Upper lobe of left lung (tissue), 6 donors: ENCODE measurements at regions not wholly inside any gene's neighbourhood (a gene's known extent, or its start where the extent isn't known, plus 50 kb on each side); places are given as distances from the start of the nearest gene placed in this dataset.

ENCODE experiments used
- ATAC-seq, 2 donors: fragments of 200-7000 bp; cut with Tn5 transposase; one replicate each; pipeline ENCODE4 v1.9.1; 2022; ENCODE audit warnings: mild to moderate bottlenecking in 2 of 2, moderate library complexity in 2 of 2; ENCODE audit not compliant: low FRiP score in 2 of 2
- DNase-seq, 2 donors: peaks; one replicate each; pipeline ENCODE4 v3.0.0-alpha.2; 2019 to 2020
- H3K27ac ChIP-seq, 4 donors: fragments of 200-600 bp; sonication (generic); one replicate each; pipeline ENCODE4 v1.5.1; 2016 to 2019
- H3K27me3 ChIP-seq, 4 donors: fragments of 200-600 bp; sonication (generic); one replicate each; pipeline ENCODE4 v1.5.1; 2017 to 2019
- H3K36me3 ChIP-seq, 4 donors: fragments of 200-600 bp; sonication (generic); one replicate each; pipeline ENCODE4 v1.5.1; 2016 to 2019
- H3K4me1 ChIP-seq, 4 donors: fragments of 200-600 bp; sonication (generic); one replicate each; pipeline ENCODE4 v1.5.1; 2018 to 2019
- H3K4me3 ChIP-seq, 4 donors: fragments of 200-600 bp; sonication (generic); one replicate each; pipeline ENCODE4 v1.5.1; 2017 to 2019; ENCODE audit warnings: mild to moderate bottlenecking in 2 of 4, moderate library complexity in 1 of 4
- H3K9me3 ChIP-seq, 4 donors: fragments of 200-600 bp; sonication (generic); one replicate each; pipeline ENCODE4 v1.5.1; 2018 to 2019
- CTCF ChIP-seq, 6 experiments: fragments of 450-650 bp in 4 of 6; fragments of 200-600 bp in 2 of 6; sonication (generic) in 2 of 6; IDR thresholded peaks; one replicate each; pipeline ENCODE4 v1.5.1; 2016 to 2019; ENCODE audit warnings: antibody characterized with exemption in 6 of 6
- EP300 ChIP-seq, 4 donors: sonication (generic); formaldehyde crosslinking; IDR thresholded peaks; one replicate each; pipeline ENCODE4 v1.5.1; 2017; ENCODE audit warnings: antibody characterized with exemption in 4 of 4, control low read depth in 2 of 4
- POLR2A ChIP-seq, 4 donors: fragments of 450-650 bp; IDR thresholded peaks; one replicate each; pipeline ENCODE4 v1.5.1; 2016 to 2017; ENCODE audit warnings: antibody characterized with exemption in 4 of 4, mild to moderate bottlenecking in 2 of 4
- POLR2AphosphoS5 ChIP-seq, 2 donors: sonication (generic); formaldehyde crosslinking; IDR thresholded peaks; one replicate each; pipeline ENCODE4 v1.5.1; 2017; ENCODE audit warnings: antibody characterized with exemption in 2 of 2
- WGBS, 2 donors: methylation state at CpG; one replicate each; pipeline ENCODE4 v1.1.5; 2017 to 2018; 5-methylcytosine and 5-hydroxymethylcytosine counted together
- donor health status: DM: no; HTN: no; CAD: no; lungs with moderate emphysema.
- donor health status: DM: no; HTN: yes; CAD: no; lungs with severe emphysema.

GRCh38 chr2:186319105-186319504, 167.0 kb upstream of the ZC3H15 start:
- H3K9me3 ChIP-seq, result peaks cover 7 to 14% (median 13%) of the 10 kb centered on the region in 4 donors
- no peaks in the 10 kb centered on the region for H3K36me3 ChIP-seq
- TF ChIP-seq POLR2AphosphoS5 (IDR thresholded peaks at IDR 0.05) (no peak), EP300 (IDR thresholded peaks at IDR 0.05) (no peak), POLR2A (IDR thresholded peaks at IDR 0.05) (no peak), CTCF (IDR thresholded peaks at IDR 0.05) (no peak)
- 87 to 95% methylated on average over 2 of the region's 2 CpGs for whole genome bisulfite sequencing, 2 donors
- no peaks in the 10 kb centered on the region for H3K4me1 ChIP-seq
- no peak overlapping the region for H3K27ac ChIP-seq
- ATAC-seq (no peak), DNase-seq (no peak)
- no peak overlapping the region for H3K4me3 ChIP-seq
- no peaks in the 10 kb centered on the region for H3K27me3 ChIP-seq

GRCh38 chr2:186325827-186326535, 160.1 kb upstream of the ZC3H15 start:
- 71 to 82% methylated on average over 2 of the region's 2 CpGs for WGBS, 2 donors
- ATAC-seq (no peak), DNase-seq (no peak)
- H3K9me3 ChIP-seq, result peaks cover 0 to 4% (median 2%) of the 10 kb centered on the region in 4 donors
- H3K27ac ChIP-seq, result no peak overlapping the region
- no peaks in the 10 kb centered on the region for H3K4me1 ChIP-seq
- TF ChIP-seq POLR2A (IDR thresholded peaks at IDR 0.05), result no peak
- TF ChIP-seq CTCF (IDR thresholded peaks at IDR 0.05), result no peak
- TF ChIP-seq EP300 (IDR thresholded peaks at IDR 0.05), result no peak
- TF ChIP-seq POLR2AphosphoS5 (IDR thresholded peaks at IDR 0.05), result no peak
- H3K4me3 ChIP-seq, result no peak overlapping the region
- H3K27me3 ChIP-seq, result no peaks in the 10 kb centered on the region
- no peaks in the 10 kb centered on the region for H3K36me3 ChIP-seq

- ATAC-seq, result no peak
- no peaks in the 10 kb centered on the region for H3K36me3 ChIP-seq
- H3K27ac ChIP-seq, result no peak overlapping the region
- no peaks in the 10 kb centered on the region for H3K27me3 ChIP-seq
- no peak overlapping the region for H3K4me3 ChIP-seq
- H3K9me3 ChIP-seq, result peaks cover 0 to 4% (median 0%) of the 10 kb centered on the region in 4 donors
- no peak for TF ChIP-seq POLR2A (IDR thresholded peaks at IDR 0.05)
- TF ChIP-seq CTCF (IDR thresholded peaks at IDR 0.05), result no peak
- TF ChIP-seq EP300 (IDR thresholded peaks at IDR 0.05), result no peak
- no peak for TF ChIP-seq POLR2AphosphoS5 (IDR thresholded peaks at IDR 0.05)
- H3K4me1 ChIP-seq, result no peaks in the 10 kb centered on the region
- DNase-seq, result no peak
- WGBS, 2 donors, result 83 to 85% methylated on average over 3 of the region's 3 CpGs
Observed at GRCh38 chr2:186327251-186327868, 158.7 kb upstream of the ZC3H15 start.

GRCh38 chr2:186328838-186329237, 157.2 kb upstream of the ZC3H15 start:
- H3K27ac ChIP-seq, result no peak overlapping the region
- TF ChIP-seq CTCF (IDR thresholded peaks at IDR 0.05) (no peak), POLR2A (IDR thresholded peaks at IDR 0.05) (no peak), EP300 (IDR thresholded peaks at IDR 0.05) (no peak)
- no peaks in the 10 kb centered on the region for H3K36me3 ChIP-seq
- peaks cover 0 to 4% (median 0%) of the 10 kb centered on the region in 4 donors for H3K9me3 ChIP-seq
- no peaks in the 10 kb centered on the region for H3K4me1 ChIP-seq
- H3K4me3 ChIP-seq, result no peak overlapping the region
- ATAC-seq (no peak), DNase-seq (no peak)
- H3K27me3 ChIP-seq, result no peaks in the 10 kb centered on the region

- ATAC-seq (no peak), DNase-seq (no peak)
- TF ChIP-seq POLR2A (IDR thresholded peaks at IDR 0.05), result no peak
- no peak for TF ChIP-seq CTCF (IDR thresholded peaks at IDR 0.05)
- TF ChIP-seq POLR2AphosphoS5 (IDR thresholded peaks at IDR 0.05), result no peak
- TF ChIP-seq EP300 (IDR thresholded peaks at IDR 0.05), result no peak
- Histone ChIP-seq H3K9me3 (no peaks in the 10 kb centered on the region), H3K27me3 (no peaks in the 10 kb centered on the region), H3K27ac (no peak overlapping the region), H3K4me3 (no peak overlapping the region), H3K4me1 (no peaks in the 10 kb centered on the region), H3K36me3 (no peaks in the 10 kb centered on the region)
- 97 to 100% methylated on average over 1 of the region's 1 CpG for WGBS, 2 donors
Observed at GRCh38 chr2:186330050-186330449, 156.0 kb upstream of the ZC3H15 start.
